SHP77 (cell line): ENCODE measurements at regions not wholly inside any gene's neighbourhood (a gene's known extent, or its start where the extent isn't known, plus 50 kb on each side); places are given as distances from the start of the nearest gene placed in this dataset.
"Not testable (repeated sequence)": the region's sequence is repeated elsewhere in the genome, so short reads cannot be mapped to it uniquely, and the experiment has no call there.

Experiments
- DNase-seq, 2 experiments: peaks; one replicate each; lab custom pipeline; 2025; lab: John Stamatoyannopoulos, UW

GRCh38 chr4:54852054-54852453 is 194.3 kb downstream of the KIT start:
- DNase-seq = no peak

GRCh38 chr4:54844911-54845310 is 187.2 kb downstream of the KIT start:
- no peak for DNase-seq

- no peak for DNase-seq
Observed at GRCh38 chr4:54843946-54844345, 186.2 kb downstream of the KIT start.

GRCh38 chr4:54843106-54843505 is 185.3 kb downstream of the KIT start:
- no peak for DNase-seq

GRCh38 chr4:54842656-54843055 is 184.9 kb downstream of the KIT start:
- DNase-seq = no peak

- DNase-seq = no peak
Observed at GRCh38 chr4:54842226-54842625, 184.5 kb downstream of the KIT start.

GRCh38 chr4:54840992-54841768 is 183.4 kb downstream of the KIT start:
- DNase-seq = no peak

GRCh38 chr4:54840430-54840829 is 182.7 kb downstream of the KIT start:
- no peak for DNase-seq

GRCh38 chr4:54838301-54838700 is 180.5 kb downstream of the KIT start:
- DNase-seq = no peak

GRCh38 chr4:54837576-54838140 is 179.9 kb downstream of the KIT start:
- no peak for DNase-seq

- not testable (repeated sequence) for DNase-seq
Observed at GRCh38 chr4:54828361-54828760, 170.6 kb downstream of the KIT start.

GRCh38 chr4:54823616-54824015 is 165.9 kb downstream of the KIT start:
- DNase-seq = no peak

GRCh38 chr4:54819034-54819433 is 161.3 kb downstream of the KIT start:
- no peak for DNase-seq

GRCh38 chr4:54818481-54818880 is 160.7 kb downstream of the KIT start:
- DNase-seq = no peak

- no peak for DNase-seq
Observed at GRCh38 chr4:54813674-54814073, 155.9 kb downstream of the KIT start.

- DNase-seq = no peak
Observed at GRCh38 chr4:54806351-54806750, 148.6 kb downstream of the KIT start.

- DNase-seq = no peak
Observed at GRCh38 chr4:54802336-54802735, 144.6 kb downstream of the KIT start.

GRCh38 chr4:54800831-54801530 is 143.2 kb downstream of the KIT start:
- DNase-seq = no peak

GRCh38 chr4:54794579-54794978 is 136.8 kb downstream of the KIT start:
- no peak for DNase-seq

- no peak for DNase-seq
Observed at GRCh38 chr4:54793856-54794422, 136.2 kb downstream of the KIT start.
